GM03348 (cell line): ENCODE measurements at regions not wholly inside any gene's neighbourhood (a gene's known extent, or its start where the extent isn't known, plus 50 kb on each side); places are given as distances from the start of the nearest gene placed in this dataset.
"Not testable (repeated sequence)": the region's sequence is repeated elsewhere in the genome, so short reads cannot be mapped to it uniquely, and the experiment has no call there.

ENCODE experiments used
- DNase-seq: peaks from one replicate; pipeline ENCODE4 v3.0.0; 2012; ENCODE audit warnings: low spot score

DNA sequence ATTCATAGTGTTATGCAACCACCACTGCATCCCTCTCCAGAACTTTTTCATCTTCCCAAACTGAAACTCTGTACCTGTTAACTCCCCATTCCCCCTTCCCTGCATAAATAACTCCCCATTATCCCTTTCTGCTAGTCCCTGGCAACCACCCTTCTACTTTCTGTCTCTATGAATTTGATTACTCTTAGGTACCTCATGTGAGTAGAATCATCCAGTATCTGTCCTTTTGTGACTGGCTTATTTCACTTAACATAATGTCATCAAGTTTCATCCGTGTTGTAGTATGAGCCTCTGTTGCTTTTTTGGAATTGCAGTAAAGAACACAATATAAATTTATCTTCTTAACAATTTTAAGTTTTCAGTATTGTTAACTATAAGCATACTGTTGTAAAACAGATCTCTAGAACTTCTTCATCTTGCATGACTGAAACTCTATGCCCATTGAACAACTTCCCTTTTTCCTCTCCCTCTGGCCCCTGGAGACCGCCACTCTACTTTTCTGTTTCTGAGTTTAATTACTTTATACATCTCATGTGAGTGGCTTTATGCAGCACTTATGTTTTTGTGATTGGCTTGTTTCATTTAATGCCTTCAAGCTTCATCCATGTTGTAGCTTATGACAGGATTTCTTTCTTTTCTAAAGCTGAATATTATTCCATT is 87.3 kb upstream of the ABCC4 start:
- DNase-seq, result no peak

DNA sequence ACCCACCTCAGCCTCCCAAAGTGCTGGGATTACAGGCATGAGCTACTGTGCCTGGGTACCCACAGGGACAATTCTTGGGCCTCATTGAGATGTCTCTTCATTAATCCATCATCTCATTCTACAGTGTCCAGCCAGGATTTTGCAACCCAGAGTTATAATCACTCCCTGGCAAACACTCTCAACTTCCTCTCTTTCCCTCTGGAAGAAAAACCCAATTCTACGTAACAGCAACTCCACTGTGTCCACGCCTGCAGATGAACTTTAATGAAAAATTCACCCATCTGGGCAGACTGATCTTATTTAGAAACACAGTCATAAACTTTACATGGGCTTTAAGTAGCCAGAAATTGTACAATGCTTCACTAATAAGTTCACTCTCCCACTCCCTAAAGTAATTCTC is 90.1 kb upstream of the ABCC4 start:
- DNase-seq, result no peak

DNA sequence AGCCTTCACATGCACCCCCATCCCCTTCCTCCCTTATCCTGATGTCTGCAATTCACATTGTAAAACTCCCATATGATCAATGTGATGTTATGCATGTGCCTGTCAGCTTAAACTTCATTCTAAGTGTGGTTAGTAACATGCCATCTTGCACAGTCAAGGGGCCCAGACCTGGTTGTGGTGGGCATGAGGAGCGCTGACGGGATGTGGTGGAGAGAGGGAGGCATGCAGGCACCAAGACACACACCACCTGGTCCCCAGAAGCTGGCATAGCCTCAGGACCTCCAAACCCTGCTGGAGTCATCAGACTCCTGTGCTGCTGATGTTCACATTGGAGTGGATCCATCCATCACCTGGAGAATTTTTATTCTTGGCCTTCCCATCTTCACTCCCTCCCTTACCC is 90.5 kb upstream of the ABCC4 start:
- no peak for DNase-seq

DNA sequence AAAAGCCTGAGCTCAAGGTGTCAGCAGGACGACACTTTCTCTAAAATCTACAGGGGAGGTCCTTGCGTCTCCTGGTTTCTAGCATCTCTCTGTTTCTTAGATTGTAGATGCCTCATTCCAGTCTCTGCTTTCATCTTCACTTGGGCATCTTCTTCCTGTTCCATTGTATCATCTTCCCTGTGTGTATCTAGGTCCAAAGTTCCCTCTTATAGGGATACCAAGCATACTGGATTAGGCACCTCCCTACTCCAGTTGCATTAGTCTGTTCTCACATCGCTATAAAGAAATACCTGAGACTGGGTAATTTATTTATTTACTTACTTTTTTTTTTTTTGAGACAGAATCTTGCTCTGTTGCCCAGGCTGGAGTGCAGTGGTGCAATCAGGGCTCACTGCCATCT is 91.3 kb upstream of the ABCC4 start:
- DNase-seq, result no peak

DNA sequence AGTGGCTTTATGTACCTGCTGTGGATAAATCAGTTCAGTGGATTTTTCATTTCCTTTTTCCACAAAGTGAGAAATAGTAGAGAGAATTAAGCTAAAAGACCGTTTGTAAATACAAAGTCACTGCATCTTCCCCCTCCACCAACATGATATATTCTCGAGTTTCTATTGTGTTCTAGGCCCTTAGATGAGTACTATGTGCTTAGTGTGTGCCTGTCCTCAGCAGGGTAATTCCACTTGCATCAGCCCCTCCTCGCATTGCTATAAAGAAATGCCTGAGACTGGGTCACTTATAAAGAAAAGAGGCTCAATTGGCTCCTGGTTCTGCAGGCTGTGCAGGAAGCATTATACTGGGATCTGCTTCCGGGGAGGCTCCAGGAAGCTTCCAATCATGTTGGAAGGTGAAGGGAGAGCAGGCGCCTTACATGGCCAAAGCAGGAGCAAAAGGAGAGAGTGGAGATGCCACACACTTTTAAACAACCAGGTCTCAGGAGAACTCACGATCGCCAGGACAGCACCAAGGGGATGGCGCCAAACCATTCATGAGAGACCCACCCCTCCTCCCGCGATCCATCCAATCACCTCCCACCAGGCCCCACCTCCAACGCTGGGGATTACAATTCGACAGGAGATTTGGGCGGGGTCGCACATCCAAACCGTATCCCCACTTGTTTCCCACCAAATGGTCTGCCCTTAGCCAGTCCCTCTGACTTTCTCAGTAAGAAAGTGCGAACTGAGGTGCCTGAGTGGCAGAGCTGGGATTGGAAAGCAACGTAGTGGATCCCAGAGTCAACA is 102.3 kb upstream of the ABCC4 start:
- DNase-seq, result no peak

DNA sequence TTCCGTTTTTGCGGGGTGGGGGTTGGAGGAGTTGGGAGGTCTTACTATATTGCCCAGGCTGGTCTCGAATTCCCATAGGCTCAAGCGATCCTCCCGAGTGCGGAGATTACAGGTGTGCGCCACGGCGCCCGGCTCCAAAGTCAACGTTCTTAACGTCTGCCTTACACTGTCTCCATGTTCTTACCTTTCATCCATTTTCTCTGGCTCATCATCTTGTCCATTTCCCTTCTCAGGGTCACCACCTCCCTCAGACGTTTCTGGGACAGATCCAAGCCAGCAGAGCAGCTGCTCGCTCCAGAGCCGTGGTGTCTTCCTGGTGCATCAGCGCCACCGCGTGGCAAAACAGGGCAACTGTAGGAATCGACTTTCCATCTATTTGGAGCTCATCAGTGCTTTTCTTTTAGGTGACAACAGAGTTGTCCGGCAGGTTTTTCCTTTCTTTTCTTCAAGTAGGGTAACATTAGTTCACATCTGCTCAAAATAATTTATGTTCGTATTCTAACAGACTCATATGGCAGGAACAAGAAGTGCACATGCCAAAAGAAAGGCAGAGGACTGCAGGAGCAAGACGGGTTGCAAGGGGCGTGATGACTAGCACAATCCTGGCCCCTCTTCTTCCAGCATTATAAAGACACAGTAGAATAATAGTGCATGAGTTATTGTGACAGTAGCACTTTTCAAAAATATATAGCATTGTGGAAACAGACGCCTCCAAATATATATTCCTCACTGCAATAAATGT is 103.1 kb upstream of the ABCC4 start:
- DNase-seq, result peak; percentile 90

DNA sequence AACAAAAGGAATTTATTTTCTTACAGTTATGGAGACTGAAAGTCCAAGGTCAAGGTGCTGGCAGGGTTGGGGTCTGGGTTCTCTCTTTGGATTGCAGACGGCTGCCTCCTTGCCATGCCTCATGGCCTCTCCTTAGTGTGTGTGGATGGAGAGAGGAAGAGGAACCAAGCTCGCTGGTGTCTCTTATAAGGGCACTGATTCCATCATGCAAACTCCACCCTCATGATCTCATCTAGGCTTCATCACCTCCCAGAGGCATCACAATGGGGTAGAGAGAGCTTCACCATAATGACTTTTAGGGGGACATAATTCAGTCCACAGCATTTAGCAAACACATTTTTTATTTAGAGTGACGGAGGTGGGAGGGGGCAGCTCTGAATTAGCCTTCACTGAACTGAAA is 104.9 kb upstream of the ABCC4 start:
- no peak for DNase-seq

GRCh38 chr13:95411428-95412040 is 110.3 kb upstream of the ABCC4 start:
- no peak for DNase-seq

GRCh38 chr13:95418946-95419345 is 117.7 kb upstream of the ABCC4 start:
- DNase-seq, result no peak

GRCh38 chr13:95420501-95420900 is 119.2 kb upstream of the ABCC4 start:
- DNase-seq, result no peak

- DNase-seq, result no peak
Measured at GRCh38 chr13:95426631-95427030, 125.4 kb upstream of the ABCC4 start.

- not testable (repeated sequence) for DNase-seq
Measured at GRCh38 chr13:95430525-95430924, 122.0 kb upstream of the CLDN10 start.

GRCh38 chr13:95432141-95432540 is 120.4 kb upstream of the CLDN10 start:
- no peak for DNase-seq

GRCh38 chr13:95433537-95433936 is 119.0 kb upstream of the CLDN10 start:
- DNase-seq, result no peak

DNA sequence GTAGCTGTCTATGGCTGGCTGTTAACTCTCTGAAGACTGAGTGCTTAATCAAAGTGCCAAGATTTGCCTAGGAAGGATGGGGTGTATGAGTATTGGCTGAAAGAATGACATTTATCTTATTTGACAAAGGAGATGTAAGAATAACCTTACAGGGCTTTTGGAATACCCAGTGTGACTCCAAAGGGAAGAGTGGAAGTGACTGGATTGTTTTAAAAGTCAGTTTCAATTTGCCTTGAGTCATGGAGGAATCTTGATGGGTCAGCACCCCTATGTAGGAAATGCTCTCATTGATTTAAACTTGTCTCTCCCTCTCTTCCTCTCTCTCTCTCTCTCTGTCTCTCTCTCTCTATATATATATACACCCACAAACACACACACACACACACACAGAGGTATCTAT is 118.4 kb upstream of the CLDN10 start:
- DNase-seq, result no peak

DNA sequence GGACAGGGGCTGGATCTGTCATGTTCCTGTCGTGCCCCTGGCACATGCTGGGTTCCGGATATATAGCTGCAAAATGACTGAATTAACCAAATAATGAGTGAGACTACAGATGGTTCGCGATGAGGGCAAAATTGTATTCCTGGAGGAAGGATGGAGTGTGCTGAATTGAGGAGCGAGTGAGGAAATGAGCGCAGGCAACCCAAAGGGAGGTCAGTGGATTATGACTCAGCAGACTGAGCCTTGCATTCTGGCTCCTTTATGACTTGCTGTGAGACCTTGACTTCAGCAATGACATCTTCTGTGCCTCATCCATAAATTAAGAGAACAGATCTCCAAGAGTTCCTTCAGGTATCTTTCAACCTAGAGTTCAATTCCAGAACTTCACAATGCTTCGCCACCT is 115.0 kb upstream of the CLDN10 start:
- no peak for DNase-seq

GRCh38 chr13:95438297-95438696 is 114.2 kb upstream of the CLDN10 start:
- DNase-seq, result no peak

GRCh38 chr13:95440441-95441088 is 112.0 kb upstream of the CLDN10 start:
- DNase-seq, result no peak

DNA sequence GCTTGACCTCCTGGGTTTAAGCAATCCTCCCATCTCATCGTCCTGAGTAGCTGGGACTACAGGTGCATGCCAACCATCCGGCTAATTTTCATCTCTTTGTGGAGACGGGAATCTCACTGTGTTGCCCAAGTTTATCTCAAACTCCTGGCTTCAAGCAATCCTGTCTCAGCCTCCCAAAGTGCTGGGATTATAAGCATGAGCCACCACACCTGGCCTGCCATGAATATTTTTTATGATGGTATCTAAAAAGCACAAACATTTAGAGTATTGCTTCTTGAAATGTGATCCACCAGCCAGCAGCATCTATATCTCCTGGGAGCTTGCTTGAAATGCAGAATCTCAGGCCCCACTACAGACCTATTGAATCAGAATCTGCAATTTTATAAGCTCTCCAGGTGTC is 111.2 kb upstream of the CLDN10 start:
- DNase-seq, result no peak

- no peak for DNase-seq
Measured at GRCh38 chr13:95444006-95444730, 108.4 kb upstream of the CLDN10 start.

GRCh38 chr13:95445131-95445530 is 107.4 kb upstream of the CLDN10 start:
- DNase-seq, result no peak
